ENCODE measurements at regions not wholly inside any gene's neighbourhood (a gene's known extent, or its start where the extent isn't known, plus 50 kb on each side); places are given as distances from the start of the nearest gene placed in this dataset.

GRCh38 chr5:56321236-56321881 is 88.2 kb upstream of the ANKRD55 start:
- TF ChIP-seq EP300 (IDR thresholded peaks at IDR 0.05), result no peak
- TF ChIP-seq CTCF (IDR thresholded peaks at IDR 0.05), result no peak

Data from suprapubic skin (tissue), 3 donors.